NCI-H2029 treated with DMSO at 0.1 percent for 48 hours (cell line): ENCODE measurements at regions not wholly inside any gene's neighbourhood (a gene's known extent, or its start where the extent isn't known, plus 50 kb on each side); places are given as distances from the start of the nearest gene placed in this dataset.

Experiments
- DNase-seq: peaks from one replicate; lab custom pipeline; 2025; lab: John Stamatoyannopoulos, UW

- DNase-seq = no peak
These were observed 886.0 kb downstream of the ADGRL2 start for GRCh38 chr1:82686774-82687173.

- no peak for DNase-seq
These were observed 846.2 kb downstream of the ADGRL2 start for GRCh38 chr1:82646888-82647287.

GRCh38 chr1:82646336-82646735 lies 845.6 kb downstream of the ADGRL2 start:
- DNase-seq = no peak

DNA sequence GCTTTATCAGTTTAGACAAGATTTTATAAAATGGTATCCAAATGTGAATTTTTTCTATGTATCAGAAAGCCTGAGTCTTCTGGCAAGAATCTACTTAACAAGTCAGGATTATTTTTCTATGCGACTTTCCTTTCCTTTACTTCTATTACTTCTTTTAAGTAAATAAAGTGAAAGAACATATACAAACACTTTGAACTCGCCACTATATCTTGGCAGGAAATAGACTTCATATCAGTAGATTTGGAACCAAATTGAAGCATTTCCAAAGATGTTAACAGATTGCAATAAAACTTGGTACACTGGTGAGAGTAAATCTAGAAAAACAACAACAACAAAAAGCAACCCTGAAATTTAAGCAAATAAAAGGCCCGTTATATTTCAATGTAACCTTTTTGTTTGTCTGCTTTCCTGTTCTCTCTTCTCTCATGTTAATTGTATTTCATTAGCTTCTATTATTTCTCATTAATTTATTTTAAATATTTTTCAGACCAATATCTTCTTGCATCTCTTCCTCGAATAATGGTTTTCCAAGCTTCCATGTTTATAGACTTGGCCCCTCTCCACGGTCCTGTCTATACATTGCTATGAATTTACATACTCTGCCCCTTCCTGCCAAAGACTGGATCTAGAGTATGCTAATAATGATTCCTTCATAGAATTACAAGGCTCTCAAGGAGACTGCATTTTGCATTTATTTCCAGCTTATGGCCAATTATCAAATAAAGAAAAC lies 843.6 kb downstream of the ADGRL2 start:
- DNase-seq = no peak

DNA sequence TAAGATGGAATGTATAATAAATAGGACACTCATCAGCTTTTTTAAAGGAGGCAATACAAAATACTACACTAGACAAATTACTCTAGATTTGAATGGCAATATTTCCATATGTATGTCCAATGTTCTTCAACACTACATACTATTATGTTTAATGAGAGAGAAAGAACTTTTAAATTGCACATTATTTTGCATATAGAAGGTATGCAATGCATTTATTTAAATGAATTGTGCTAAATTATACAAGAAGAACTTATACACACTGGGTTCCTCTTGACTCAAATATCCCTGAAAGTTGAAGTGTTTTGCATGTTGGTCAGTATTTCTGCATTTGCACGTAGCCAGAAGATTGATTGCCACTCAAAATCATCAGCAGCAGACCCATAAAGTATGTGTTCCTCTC lies 839.6 kb downstream of the ADGRL2 start:
- DNase-seq = no peak

DNA sequence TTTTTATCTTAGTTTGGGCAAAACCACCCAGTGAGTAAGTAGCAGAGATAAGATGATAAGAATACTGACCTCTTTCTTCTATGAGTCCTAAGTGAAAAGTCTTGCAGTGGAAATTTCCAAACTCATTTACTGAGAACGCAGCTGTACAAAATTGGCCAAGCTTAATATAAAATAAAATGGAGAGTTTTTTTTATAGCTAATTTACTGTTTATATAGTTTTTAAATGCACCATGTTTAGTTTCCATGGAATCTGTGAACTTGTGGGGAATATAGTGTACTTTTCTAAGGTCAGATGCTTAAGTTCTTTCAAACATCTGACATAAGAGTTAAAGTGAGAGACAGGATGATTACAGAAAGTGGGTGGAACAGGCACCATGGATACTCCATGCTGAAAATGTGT lies 833.5 kb downstream of the ADGRL2 start:
- DNase-seq = no peak

- DNase-seq = no peak
These were observed 831.4 kb downstream of the ADGRL2 start for GRCh38 chr1:82632155-82632554.

- DNase-seq = no peak
These were observed 828.2 kb downstream of the ADGRL2 start for GRCh38 chr1:82628887-82629286.

- no peak for DNase-seq
These were observed 824.8 kb downstream of the ADGRL2 start for GRCh38 chr1:82625537-82625936.

DNA sequence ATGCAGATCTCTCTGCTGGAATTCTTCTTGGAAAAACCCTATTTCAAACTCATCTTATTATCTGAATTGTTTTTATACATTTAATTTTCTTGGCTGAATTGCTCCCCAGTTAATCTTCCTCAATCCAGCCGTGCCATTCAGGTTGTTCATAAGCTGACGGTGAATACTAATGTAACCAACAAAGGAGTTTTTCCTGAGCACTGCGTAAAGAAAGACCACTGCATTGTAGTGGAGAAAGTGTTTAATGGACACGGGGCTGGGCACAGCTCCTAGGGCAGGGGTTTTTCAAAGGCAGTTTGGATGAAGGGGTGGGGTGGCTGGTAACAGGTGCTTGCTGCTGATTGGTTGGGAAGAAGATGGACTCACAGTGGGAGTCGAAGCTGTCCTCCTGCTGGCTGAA lies 820.3 kb downstream of the ADGRL2 start:
- no peak for DNase-seq

GRCh38 chr1:82614090-82614489 lies 813.4 kb downstream of the ADGRL2 start:
- DNase-seq = no peak

DNA sequence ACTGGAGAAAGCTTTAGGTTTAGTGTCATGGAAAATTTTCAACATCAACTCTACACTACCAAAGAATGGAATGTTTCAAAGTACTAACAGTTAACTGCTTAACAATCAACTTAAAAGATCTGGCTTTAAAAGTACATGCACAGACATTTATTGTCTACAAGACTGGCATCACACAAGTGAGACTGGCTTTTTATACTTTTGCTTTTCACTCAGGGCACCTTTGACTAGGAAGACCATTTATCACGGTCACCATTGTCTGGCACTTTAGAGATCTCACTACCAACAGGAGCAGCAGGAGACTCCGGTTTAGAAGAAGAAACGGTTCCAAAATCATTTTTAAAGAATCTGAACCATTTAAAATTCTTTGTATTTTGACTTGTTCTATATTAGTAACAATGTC lies 812.3 kb downstream of the ADGRL2 start:
- no peak for DNase-seq

DNA sequence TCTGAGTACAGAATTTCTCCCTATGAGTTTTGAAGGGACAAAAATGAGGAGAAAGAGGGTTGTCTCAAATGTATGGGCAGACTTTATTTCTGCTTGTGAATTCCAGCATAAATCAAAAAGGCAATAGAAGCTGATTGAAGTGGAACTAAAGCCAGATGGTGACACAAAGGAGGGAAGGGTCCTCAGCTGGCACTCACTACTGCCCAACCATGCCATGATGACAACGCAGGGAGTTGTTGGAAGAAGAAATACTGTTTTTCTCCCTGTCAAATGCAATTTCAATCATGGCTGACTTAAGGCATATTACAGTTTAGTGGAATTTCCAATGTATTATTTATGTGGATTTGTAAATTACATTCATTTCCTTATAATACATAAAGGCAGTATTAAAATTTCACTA lies 805.8 kb downstream of the ADGRL2 start:
- no peak for DNase-seq

DNA sequence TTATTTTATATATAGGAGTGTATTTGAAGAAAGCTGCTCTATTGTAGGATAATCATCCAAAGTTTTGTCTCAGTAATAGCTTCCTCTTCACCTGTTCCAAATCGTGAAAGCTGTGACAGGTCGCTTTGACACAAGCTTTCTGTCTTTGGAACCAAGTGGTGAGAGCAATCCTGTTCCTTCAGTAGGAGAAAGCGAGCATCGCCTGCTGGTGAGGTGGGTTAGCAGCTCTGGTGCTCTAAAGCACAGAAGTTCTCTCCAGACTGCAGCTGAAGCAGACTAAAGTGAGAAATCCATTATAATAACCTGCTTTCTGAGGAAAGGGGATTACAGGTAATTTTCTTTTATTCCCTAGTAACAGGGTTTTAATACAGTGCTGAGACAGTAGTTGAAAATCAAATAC lies 803.8 kb downstream of the ADGRL2 start:
- no peak for DNase-seq

GRCh38 chr1:82600314-82600713 lies 799.6 kb downstream of the ADGRL2 start:
- no peak for DNase-seq

GRCh38 chr1:82598812-82599211 lies 798.1 kb downstream of the ADGRL2 start:
- no peak for DNase-seq

DNA sequence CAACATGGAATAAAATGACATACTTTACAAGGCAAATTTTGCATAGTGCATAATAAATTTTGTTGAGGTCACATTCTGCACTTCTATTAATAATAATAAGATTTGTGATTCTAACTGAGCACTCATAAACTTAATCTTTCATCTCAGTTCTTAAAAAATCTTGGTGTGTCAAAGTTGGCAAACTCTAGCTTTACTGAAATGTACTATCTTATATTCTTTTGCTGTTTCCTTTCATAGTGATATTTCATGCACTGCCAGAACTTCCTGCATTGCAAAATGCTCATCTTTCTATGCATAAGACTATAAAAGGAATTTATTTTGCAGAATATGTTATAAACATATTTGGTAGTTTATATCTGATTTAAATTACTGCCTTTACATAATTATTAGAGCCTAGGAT lies 797.6 kb downstream of the ADGRL2 start:
- no peak for DNase-seq

DNA sequence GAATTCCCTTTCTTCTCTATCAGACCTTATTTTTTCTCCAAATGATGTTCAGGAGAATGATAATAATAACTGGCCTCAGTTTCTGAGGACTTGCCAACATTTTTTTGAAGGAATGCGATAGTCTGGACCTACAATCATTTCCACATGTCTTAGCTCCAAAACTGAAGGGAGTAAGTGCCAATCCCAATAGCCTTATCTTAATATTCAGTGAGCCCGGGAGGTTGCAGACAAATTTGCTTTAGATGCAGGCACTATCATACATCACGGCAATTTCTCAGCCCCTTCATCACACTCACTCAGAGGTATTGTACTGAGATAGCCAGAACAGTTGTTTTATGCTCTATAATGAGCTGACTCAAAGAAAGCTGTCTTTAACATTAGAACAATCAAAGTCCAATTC lies 796.9 kb downstream of the ADGRL2 start:
- no peak for DNase-seq

DNA sequence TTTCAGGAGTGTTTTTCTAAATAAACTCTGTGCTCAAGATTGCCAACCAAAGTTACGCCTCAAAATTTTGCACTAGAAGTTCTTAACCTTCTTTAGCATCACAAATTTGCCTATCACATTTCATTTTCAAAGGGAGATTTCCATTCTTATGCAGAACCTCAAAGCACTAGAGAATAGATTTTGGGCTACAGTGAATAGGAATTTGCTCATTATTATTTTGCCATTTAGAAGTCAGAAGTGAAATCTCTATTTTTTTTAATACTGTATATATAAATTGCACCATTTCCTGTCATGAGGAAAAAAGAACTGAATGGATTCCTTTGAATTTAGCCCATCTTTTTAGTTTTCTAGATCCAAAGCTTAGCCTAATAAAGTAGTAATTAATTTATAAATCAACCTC lies 796.4 kb downstream of the ADGRL2 start:
- DNase-seq = no peak

GRCh38 chr1:82593561-82593960 lies 792.8 kb downstream of the ADGRL2 start:
- no peak for DNase-seq

DNA sequence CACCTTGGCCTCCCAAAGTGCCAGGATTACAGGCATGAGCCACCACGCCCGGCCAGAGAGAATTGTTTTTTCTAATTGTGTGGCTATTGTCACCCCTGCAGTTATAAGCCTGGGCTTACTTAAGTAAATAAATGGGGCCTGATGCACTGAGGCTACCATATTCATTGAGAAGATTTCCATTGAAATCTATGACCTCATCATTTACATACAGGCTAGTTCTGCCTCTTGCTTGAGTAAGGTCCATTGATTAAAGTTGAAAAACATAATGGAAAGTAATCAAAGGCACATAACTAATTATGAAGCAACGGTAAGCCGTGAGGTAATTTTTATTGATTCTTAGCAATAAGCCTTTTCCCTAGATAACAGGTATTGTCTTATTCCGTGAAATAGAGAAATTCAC lies 788.9 kb downstream of the ADGRL2 start:
- no peak for DNase-seq

- DNase-seq = no peak
These were observed 786.6 kb downstream of the ADGRL2 start for GRCh38 chr1:82587371-82587770.

DNA sequence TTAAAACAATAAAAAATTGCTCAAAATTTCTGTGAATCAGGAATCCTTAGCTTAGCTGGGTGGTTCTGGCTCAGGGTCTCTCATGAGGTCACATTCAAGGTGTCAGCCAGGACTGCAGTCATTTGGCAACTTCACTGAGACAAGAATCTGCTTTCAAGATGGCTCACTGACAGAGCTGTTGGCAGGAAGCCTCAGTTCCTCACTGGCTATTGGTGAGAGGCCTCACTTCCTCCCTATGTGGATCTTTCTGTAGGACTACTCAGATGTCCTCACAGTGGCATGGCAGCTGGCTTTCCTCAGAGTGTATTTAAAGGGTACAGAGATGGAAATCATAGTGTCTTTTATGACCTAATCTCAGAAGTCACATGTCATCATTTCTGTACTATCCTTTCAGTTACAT lies 785.7 kb downstream of the ADGRL2 start:
- no peak for DNase-seq

GRCh38 chr1:82582347-82582746 lies 781.6 kb downstream of the ADGRL2 start:
- DNase-seq = no peak
